Fibroblast of lung (primary cell): ENCODE measurements at regions not wholly inside any gene's neighbourhood (a gene's known extent, or its start where the extent isn't known, plus 50 kb on each side); places are given as distances from the start of the nearest gene placed in this dataset.

Experiments used
- CTCF ChIP-seq, 2 donors: IDR thresholded peaks in 1 of 2; conservative IDR thresholded peaks in 1 of 2; 1 replicate in 1 of 2; 2 replicates in 1 of 2; pipeline ENCODE4 v1.5.1; 2011 to 2012; ENCODE audit warnings: low read length in 2 of 2, control low read depth in 1 of 2, inconsistent platforms in 1 of 2, low read depth in 1 of 2, mild to moderate bottlenecking in 1 of 2
- EZH2 ChIP-seq: IDR thresholded peaks from 2 replicates; pipeline ENCODE4 v1.5.1; 2012; ENCODE audit warnings: low read length, control low read depth, mild to moderate bottlenecking; ENCODE audit errors: missing control alignments

- TF ChIP-seq CTCF (conservative IDR thresholded peaks at IDR 0.05 in 1 of 2, IDR thresholded peaks at IDR 0.05 in 1 of 2; ENCODE audit: low read depth in 1 of 2, low read length in 2 of 2) (no peak), EZH2 (no peak)
Measured at GRCh38 chr4:56123547-56123946, 174.8 kb downstream of the CEP135 start.
